ENCODE measurements at regions not wholly inside any gene's neighbourhood (a gene's known extent, or its start where the extent isn't known, plus 50 kb on each side); places are given as distances from the start of the nearest gene placed in this dataset.

GRCh38 chr9:107645464-107645833 lies 155.9 kb upstream of the KLF4 start:
- TF ChIP-seq EZH2 (IDR thresholded peaks at IDR 0.05; ENCODE audit: borderline replicate concordance, insufficient read depth, low read depth, low read length, poor library complexity, severe bottlenecking), result no peak
- no peak for TF ChIP-seq CTCF (IDR thresholded peaks at IDR 0.05)

Data from B cell (primary cell).